ENCODE measurements at regions not wholly inside any gene's neighbourhood (a gene's known extent, or its start where the extent isn't known, plus 50 kb on each side); places are given as distances from the start of the nearest gene placed in this dataset.

GRCh38 chr10:78269060-78269459 is 235.4 kb downstream of the RPS24 start:
- in situ Hi-C loops (cut with HindIII; ENCODE audit: low pct_unique_long_range_greater_than_20kb, low sequenced_read_pairs): no loop called here
- no peak for DNase-seq (ENCODE audit: low read depth, low spot score)

DNA sequence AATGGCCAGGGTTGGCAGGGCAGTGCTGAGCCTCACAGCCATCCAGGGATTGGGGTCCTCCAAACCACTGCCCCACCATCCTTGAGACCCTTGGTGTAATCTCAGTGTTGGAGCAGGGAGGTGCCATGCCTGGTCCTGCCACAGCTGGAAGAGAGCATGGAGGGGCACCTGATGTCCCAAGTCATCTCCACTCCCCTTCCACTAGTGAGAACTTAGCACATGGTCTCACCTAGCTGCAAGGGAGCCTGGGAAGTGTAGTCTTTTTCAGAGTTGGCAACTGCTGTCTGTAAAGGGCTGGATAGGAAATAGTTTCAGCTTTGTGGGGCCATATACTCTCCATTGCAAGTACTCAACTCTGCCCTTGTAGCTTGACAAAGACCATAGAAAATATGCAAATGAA is 238.7 kb downstream of the RPS24 start:
- DNase-seq (ENCODE audit: low read depth, low spot score): no peak
- in situ Hi-C loops (cut with HindIII; ENCODE audit: low pct_unique_long_range_greater_than_20kb, low sequenced_read_pairs): no loop called here

DNA sequence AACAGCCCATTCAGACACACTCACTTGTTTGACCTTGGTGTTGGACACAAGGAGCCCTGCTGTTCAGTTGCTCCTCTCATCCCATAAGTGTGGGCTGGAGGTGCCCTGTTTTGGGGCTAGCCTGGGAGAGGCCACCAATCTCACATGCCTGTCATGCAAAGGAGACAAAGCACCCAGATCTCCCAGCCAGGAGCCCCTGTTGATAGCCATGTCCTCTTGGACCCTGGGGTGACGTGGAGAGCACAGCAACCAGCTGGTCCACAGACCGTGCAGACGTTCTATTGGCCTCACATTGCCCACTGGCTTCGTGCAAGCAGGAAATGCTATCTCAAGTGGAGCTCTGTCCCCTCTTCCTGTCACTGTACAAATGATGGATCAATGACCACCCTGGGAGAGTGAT is 240.8 kb downstream of the RPS24 start:
- no peak for DNase-seq (ENCODE audit: low read depth, low spot score)
- in situ Hi-C loops (cut with HindIII; ENCODE audit: low pct_unique_long_range_greater_than_20kb, low sequenced_read_pairs): no loop called here

DNA sequence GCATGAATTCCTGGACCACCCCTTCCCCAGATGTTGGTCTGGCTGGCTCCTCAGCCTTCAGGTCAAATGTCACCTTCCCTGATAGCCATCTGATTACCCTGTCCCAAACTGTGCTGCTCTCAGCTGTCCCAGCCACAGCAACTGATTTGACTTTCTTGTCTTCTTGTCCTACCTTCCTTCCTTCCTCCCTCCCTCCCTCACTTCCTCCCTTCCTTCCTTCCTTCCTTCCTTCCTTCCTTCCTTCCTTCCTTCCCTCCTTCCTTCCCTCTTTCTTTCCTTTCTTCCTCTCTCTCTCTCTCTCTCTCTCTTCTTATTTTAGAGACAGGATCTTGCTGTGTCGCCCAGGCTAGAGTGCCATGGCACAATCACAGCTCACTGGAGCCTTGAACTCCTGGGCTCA is 242.5 kb downstream of the RPS24 start:
- no peak for DNase-seq (ENCODE audit: low read depth, low spot score)
- in situ Hi-C loops (cut with HindIII; ENCODE audit: low pct_unique_long_range_greater_than_20kb, low sequenced_read_pairs): no loop called here

- in situ Hi-C loops (cut with HindIII; ENCODE audit: low pct_unique_long_range_greater_than_20kb, low sequenced_read_pairs): no loop called here
Observed at GRCh38 chr10:78277314-78278057, 243.8 kb downstream of the RPS24 start.

GRCh38 chr10:78278058-78278404 is 244.4 kb downstream of the RPS24 start:
- in situ Hi-C loops (cut with HindIII; ENCODE audit: low pct_unique_long_range_greater_than_20kb, low sequenced_read_pairs): no loop called here
- DNase-seq (ENCODE audit: low read depth, low spot score): no peak

More at GRCh38 chr10:78277314-78278057, 243.8 kb downstream of the RPS24 start:
- DNase-seq (ENCODE audit: low read depth, low spot score): no peak

DNA sequence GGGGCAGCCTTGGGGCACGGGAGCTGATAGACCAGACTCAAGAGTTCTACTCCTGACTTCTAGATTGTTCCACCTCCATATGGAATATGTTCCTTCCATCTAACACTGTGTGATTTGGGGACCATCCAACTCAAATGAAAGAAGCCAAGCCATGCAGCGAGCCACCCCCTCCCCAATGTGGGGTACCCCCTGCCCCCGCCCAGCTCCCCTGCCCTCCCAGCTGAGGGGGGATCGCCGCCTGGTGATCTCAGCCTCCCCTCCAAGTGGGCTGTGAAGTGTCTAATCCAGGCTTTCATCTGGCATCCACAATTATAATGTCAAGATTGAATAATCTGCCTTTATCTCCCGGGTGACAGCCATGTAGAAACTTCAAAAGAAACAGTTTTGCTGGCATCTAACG is 246.1 kb downstream of the RPS24 start:
- in situ Hi-C loops (cut with HindIII; ENCODE audit: low pct_unique_long_range_greater_than_20kb, low sequenced_read_pairs): no loop called here
- DNase-seq (ENCODE audit: low read depth, low spot score): no peak

DNA sequence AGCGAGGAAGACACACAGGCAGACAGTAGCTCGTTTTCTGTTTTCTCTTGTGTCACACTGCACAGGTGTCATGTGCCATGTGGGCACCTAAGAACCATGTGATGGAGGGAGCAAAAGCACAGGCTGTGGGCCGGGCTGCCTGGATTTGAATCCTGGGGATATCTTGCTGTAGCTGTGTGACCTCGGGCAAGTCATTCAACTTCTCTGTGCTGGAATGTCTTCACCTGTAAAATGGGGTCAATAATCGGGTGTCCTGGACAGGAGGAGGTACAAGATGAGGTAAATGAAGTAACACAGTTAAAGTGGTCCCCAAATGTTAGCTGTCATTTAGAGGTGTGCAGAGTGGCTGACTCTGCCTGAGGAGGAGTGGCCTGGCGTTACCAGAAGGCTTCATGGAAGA is 246.9 kb downstream of the RPS24 start:
- DNase-seq (ENCODE audit: low read depth, low spot score): no peak
- in situ Hi-C loops (cut with HindIII; ENCODE audit: low pct_unique_long_range_greater_than_20kb, low sequenced_read_pairs): no loop called here

GRCh38 chr10:78281627-78282026 is 248.0 kb downstream of the RPS24 start:
- DNase-seq (ENCODE audit: low read depth, low spot score): no peak
- in situ Hi-C loops (cut with HindIII; ENCODE audit: low pct_unique_long_range_greater_than_20kb, low sequenced_read_pairs): no loop called here

DNA sequence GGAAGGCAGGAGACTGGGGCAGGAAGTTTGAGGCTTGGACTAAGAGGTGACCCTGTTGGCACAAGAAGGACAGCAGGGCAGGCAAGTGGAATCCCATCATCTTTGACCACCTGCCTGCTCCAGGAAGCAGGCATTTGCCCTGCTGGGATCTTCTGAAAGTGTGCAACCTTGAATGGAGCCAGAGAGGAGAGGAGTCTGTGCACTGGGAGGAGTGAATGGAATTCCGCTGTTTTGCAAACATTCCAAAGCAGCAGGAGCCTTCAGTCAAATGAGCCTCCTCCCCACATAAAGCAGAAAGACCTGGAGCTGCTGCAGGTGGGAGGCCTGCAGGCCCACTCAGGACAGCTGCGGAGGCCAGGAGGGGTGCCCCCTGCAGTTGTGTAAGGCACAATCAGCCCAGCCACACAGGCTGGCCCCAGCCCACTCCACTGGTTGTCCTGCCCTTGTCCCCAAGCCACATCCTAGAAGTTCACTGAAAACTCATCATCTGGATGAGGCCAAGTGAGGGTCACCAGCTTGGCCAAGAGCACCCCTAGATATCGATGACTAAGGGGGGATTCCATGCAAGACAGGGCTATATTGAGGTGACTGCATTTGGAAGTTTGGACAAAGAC is 249.5 kb downstream of the RPS24 start:
- in situ Hi-C loops (cut with HindIII; ENCODE audit: low pct_unique_long_range_greater_than_20kb, low sequenced_read_pairs): no loop called here
- no peak for DNase-seq (ENCODE audit: low read depth, low spot score)

GRCh38 chr10:78284381-78284780 is 250.7 kb downstream of the RPS24 start:
- in situ Hi-C loops (cut with HindIII; ENCODE audit: low pct_unique_long_range_greater_than_20kb, low sequenced_read_pairs): no loop called here
- no peak for DNase-seq (ENCODE audit: low read depth, low spot score)

DNA sequence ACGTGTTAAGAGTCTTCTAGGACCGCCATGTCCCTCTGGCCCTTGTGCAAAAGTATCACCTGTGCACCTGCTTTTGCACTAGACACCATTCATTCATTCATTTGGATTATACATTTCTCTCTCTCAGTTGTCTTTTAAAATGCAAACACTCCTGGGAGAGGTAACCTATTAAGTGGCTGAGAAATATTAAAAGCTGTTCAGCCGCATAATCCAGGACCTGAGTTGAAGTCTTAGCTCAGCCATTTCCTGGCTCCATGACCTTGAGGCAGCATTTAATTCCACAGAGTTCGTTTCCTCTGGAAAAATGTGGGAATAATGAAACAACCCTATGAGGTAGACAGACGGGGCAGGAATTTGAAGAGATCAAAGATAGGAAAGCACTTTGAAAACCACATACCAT is 251.6 kb downstream of the RPS24 start:
- no peak for DNase-seq (ENCODE audit: low read depth, low spot score)
- in situ Hi-C loops (cut with HindIII; ENCODE audit: low pct_unique_long_range_greater_than_20kb, low sequenced_read_pairs): no loop called here

GRCh38 chr10:78286186-78286585 is 252.5 kb downstream of the RPS24 start:
- in situ Hi-C loops (cut with HindIII; ENCODE audit: low pct_unique_long_range_greater_than_20kb, low sequenced_read_pairs): no loop called here
- no peak for DNase-seq (ENCODE audit: low read depth, low spot score)

DNA sequence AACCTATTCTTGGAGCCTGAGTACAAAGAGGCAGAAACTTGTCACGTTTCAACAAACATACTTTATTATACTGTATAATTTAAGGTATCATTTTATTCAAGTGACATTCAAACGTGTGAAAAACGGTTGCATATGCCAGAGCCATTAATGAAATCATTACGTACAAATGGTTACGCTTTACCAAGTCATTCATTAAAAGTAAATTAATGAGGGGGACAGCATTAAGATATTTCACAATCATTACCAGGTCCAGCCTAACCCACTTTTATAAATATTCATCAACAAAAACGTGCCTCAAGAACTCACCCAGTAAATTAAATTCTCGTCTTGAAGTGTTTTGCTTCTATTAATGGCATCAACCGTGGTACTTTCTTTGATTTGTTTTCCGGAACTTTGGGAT is 253.0 kb downstream of the RPS24 start:
- in situ Hi-C loops (cut with HindIII; ENCODE audit: low pct_unique_long_range_greater_than_20kb, low sequenced_read_pairs): no loop called here
- DNase-seq (ENCODE audit: low read depth, low spot score): no peak

- in situ Hi-C loops (cut with HindIII; ENCODE audit: low pct_unique_long_range_greater_than_20kb, low sequenced_read_pairs): no loop called here
- no peak for DNase-seq (ENCODE audit: low read depth, low spot score)
Observed at GRCh38 chr10:78287618-78288017, 254.0 kb downstream of the RPS24 start.

DNA sequence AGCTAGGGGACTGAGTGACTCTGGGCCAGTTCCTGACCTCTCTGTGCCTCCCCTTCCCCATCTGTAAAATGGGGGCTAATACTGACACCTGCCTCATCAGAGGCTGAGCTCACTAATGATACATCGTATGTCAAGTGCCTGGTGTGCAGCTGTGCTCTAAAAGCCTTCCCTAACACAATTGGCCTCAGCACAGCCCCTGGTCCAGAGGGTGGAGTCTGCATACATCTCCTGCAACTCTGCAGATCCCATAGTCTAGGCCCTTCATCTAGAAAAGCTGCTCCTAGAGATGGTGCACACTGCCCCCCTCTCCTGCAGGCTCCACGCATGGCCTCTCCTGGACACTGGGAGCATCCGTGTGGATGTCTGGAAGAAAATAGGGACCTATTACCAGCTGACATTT is 255.0 kb downstream of the RPS24 start:
- in situ Hi-C loops (cut with HindIII; ENCODE audit: low pct_unique_long_range_greater_than_20kb, low sequenced_read_pairs): no loop called here
- DNase-seq (ENCODE audit: low read depth, low spot score): no peak

DNA sequence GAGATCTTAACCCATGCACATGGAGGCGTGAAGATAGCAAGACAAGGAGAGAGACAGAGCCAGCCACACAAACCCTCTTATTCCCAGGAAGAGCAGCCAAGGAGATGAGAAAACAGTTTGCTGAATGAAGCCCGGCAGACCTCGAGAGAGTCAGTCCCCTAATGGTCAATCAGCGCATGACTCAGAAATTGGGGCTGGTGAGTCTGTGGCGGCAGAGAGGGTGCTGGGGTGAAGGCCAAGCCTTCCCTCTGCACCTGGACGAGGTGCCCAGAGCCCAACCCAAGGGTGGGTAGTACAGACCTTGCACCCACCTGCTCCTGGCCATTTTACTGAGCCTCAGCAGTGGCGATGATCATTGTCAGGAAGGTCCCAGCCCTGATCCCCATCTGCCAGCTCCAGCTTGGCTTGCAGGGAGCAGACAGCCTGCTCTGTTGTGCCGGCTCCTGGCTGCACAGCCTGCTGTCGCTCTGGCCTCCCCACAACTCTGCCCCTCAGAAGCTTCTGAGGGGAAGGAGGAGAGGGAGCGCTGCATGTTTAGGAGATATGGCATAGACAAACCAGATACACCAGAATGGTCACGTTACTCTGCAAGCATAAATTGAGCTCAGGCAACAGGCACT is 256.6 kb downstream of the RPS24 start:
- in situ Hi-C loops (cut with HindIII; ENCODE audit: low pct_unique_long_range_greater_than_20kb, low sequenced_read_pairs): no loop called here
- no peak for DNase-seq (ENCODE audit: low read depth, low spot score)

- DNase-seq (ENCODE audit: low read depth, low spot score): no peak
- in situ Hi-C loops (cut with HindIII; ENCODE audit: low pct_unique_long_range_greater_than_20kb, low sequenced_read_pairs): no loop called here
Observed at GRCh38 chr10:78291722-78292121, 258.1 kb downstream of the RPS24 start.
